ENCODE measurements at regions not wholly inside any gene's neighbourhood (a gene's known extent, or its start where the extent isn't known, plus 50 kb on each side); places are given as distances from the start of the nearest gene placed in this dataset.

- Histone ChIP-seq H3K27me3 (no peaks in the 10 kb centered on the region), H3K36me3 (no peaks in the 10 kb centered on the region), H3K27ac (no peak overlapping the region), H3K4me3 (no peak overlapping the region), H3K9me3 (peaks cover 0 to 11% (median 11%) of the 10 kb centered on the region in 3 donors), H3K4me1 (peaks cover 4 to 38% (median 4%) of the 10 kb centered on the region in 3 donors)
- DNase-seq, result no peak
- intact Hi-C loops (cut with DNase I), result no loop called here
- TF ChIP-seq CTCF (IDR thresholded peaks at IDR 0.05), result no peak
- TF ChIP-seq POLR2A (IDR thresholded peaks at IDR 0.05), result no peak
Measured at GRCh38 chr14:50020799-50021198, 95.6 kb downstream of the VCPKMT start.

GRCh38 chr14:50021261-50022031 lies 94.9 kb downstream of the VCPKMT start:
- no peak for DNase-seq
- Histone ChIP-seq H3K27me3 (no peaks in the 10 kb centered on the region), H3K4me3 (no peak overlapping the region), H3K9me3 (peaks cover 0 to 18% (median 14%) of the 10 kb centered on the region in 3 donors), H3K4me1 (peaks cover 4 to 38% (median 4%) of the 10 kb centered on the region in 3 donors), H3K36me3 (no peaks in the 10 kb centered on the region), H3K27ac (no peak overlapping the region)
- no peak for TF ChIP-seq POLR2A (IDR thresholded peaks at IDR 0.05)
- TF ChIP-seq CTCF (IDR thresholded peaks at IDR 0.05), result no peak
- WGBS, 2 donors, result 79 to 89% methylated on average over 5 of the region's 5 CpGs
- intact Hi-C loops (cut with DNase I), result no loop called here

GRCh38 chr14:50022661-50023060 lies 93.7 kb downstream of the VCPKMT start:
- Histone ChIP-seq H3K9me3 (peaks cover 0 to 19% (median 14%) of the 10 kb centered on the region in 3 donors), H3K4me1 (peaks cover 4 to 38% (median 6%) of the 10 kb centered on the region in 3 donors), H3K36me3 (no peaks in the 10 kb centered on the region), H3K27ac (peak overlapping the region in 1 of 4 donors; percentile 92), H3K4me3 (no peak overlapping the region), H3K27me3 (no peaks in the 10 kb centered on the region)
- 90 to 94% methylated on average over 3 of the region's 3 CpGs for WGBS, 2 donors
- TF ChIP-seq POLR2A (IDR thresholded peaks at IDR 0.05) (no peak), CTCF (IDR thresholded peaks at IDR 0.05) (no peak)
- intact Hi-C loops (cut with DNase I), result no loop called here
- DNase-seq, result no peak

- peaks cover 0 to 19% (median 14%) of the 10 kb centered on the region in 3 donors for H3K9me3 ChIP-seq
- intact Hi-C loops (cut with DNase I), result no loop called here
- DNase-seq, result no peak
- H3K4me3 ChIP-seq, result peak overlapping the region in 3 of 4 donors; percentile 9 to 47 (median 15)
- peak overlapping the region; percentile 82 to 92 (median 88) for H3K27ac ChIP-seq
- no peaks in the 10 kb centered on the region for H3K27me3 ChIP-seq
- peak in 1 of 4 donors; percentile 8 for TF ChIP-seq POLR2A (IDR thresholded peaks at IDR 0.05)
- TF ChIP-seq CTCF (IDR thresholded peaks at IDR 0.05), result no peak
- H3K4me1 ChIP-seq, result peaks cover under 1 to 30% (median 7%) of the 10 kb centered on the region in 3 donors
- WGBS, 2 donors, result 32 to 40% methylated on average over 8 of the region's 8 CpGs
- no peaks in the 10 kb centered on the region for H3K36me3 ChIP-seq
Measured at GRCh38 chr14:50023671-50024490, 92.5 kb downstream of the VCPKMT start.

GRCh38 chr14:50025073-50025472 lies 91.3 kb downstream of the VCPKMT start:
- Histone ChIP-seq H3K27ac (peak overlapping the region in 2 of 4 donors; percentile 89 to 92), H3K4me1 (peaks cover 0 to 26% (median 7%) of the 10 kb centered on the region in 3 donors), H3K27me3 (no peaks in the 10 kb centered on the region), H3K36me3 (no peaks in the 10 kb centered on the region), H3K4me3 (no peak overlapping the region), H3K9me3 (peaks cover 0 to 19% (median 12%) of the 10 kb centered on the region in 3 donors)
- no peak for DNase-seq
- TF ChIP-seq POLR2A (IDR thresholded peaks at IDR 0.05) (no peak), CTCF (IDR thresholded peaks at IDR 0.05) (no peak)
- intact Hi-C loops (cut with DNase I), result no loop called here
- WGBS, 2 donors, result 73 to 86% methylated on average over 2 to 3 of the region's 3 CpGs

Measured in esophagus squamous epithelium (tissue), 5 donors.